A549 (cell line): ENCODE measurements at regions not wholly inside any gene's neighbourhood (a gene's known extent, or its start where the extent isn't known, plus 50 kb on each side); places are given as distances from the start of the nearest gene placed in this dataset.
A peak's percentile ranks its signal among the peaks of the same experiment; 100 is the strongest.

Source experiments
- CTCF ChIP-seq: fragments of >200 bp; sonication (Bioruptor Twin); formaldehyde crosslinking; IDR thresholded peaks from 3 replicates; pipeline ENCODE4 v1.5.1; 2016
- ELK1 ChIP-seq: fragments of 150-350 bp; IDR thresholded peaks from 2 replicates; pipeline ENCODE4 v1.6.1; 2014; ENCODE audit warnings: low read depth, mild to moderate bottlenecking, low read length
- EP300 ChIP-seq, 2 experiments: fragments of >200 bp; sonication (Bioruptor Twin); formaldehyde crosslinking; IDR thresholded peaks; 2 replicates in 1 of 2; 3 replicates in 1 of 2; pipeline ENCODE4 v1.6.1; 2016 to 2017
- HMGXB4 ChIP-seq: fragments of 250-450 bp; sonication (Bioruptor Pico); IDR thresholded peaks from 2 replicates; pipeline ENCODE4 v1.5.0; 2021; ENCODE audit warnings: mild to moderate bottlenecking, moderate library complexity, borderline replicate concordance
- JUN ChIP-seq, 2 experiments: fragments of >200 bp; sonication (Bioruptor Twin); formaldehyde crosslinking; IDR thresholded peaks; 2 replicates in 1 of 2; 3 replicates in 1 of 2; pipeline ENCODE4 v1.6.1; 2016 to 2017
- POLR2A ChIP-seq: IDR thresholded peaks from 2 replicates; pipeline ENCODE4 v1.6.1; 2012; ENCODE audit warnings: mild to moderate bottlenecking, low read length

GRCh38 chr15:29938361-29939335, 116.4 kb upstream of the TJP1 start:
- TF ChIP-seq EP300 (IDR thresholded peaks at IDR 0.05) (no peak), POLR2A (no peak), CTCF (0 out of 3 replicates have a peak, but pooled peaks have one; percentile 13), HMGXB4 (CRISPR knock-in tag) (no peak), ELK1 (no peak), JUN (IDR thresholded peaks at IDR 0.05) (no peak)
